ENCODE measurements at regions not wholly inside any gene's neighbourhood (a gene's known extent, or its start where the extent isn't known, plus 50 kb on each side); places are given as distances from the start of the nearest gene placed in this dataset.

GRCh38 chr2:45263147-45263546 lies 253.9 kb upstream of the SIX2 start:
- Mint-ChIP-seq H3K9me3 (no peaks in the 10 kb centered on the region), H3K4me3 (no peak overlapping the region), H3K4me1 (peaks cover 0 to 3% (median 0%) of the 10 kb centered on the region in 4 donors), H3K27me3 (peaks cover 8 to 18% of the 10 kb centered on the region in 2 donors), H3K36me3 (no peaks in the 10 kb centered on the region), H3K27ac (no peak overlapping the region)
- Histone ChIP-seq H3K9me3 (ENCODE audit: control insufficient read depth in 1 of 2, low read length in 2 of 2) (no peaks in the 10 kb centered on the region), H3K27ac (ENCODE audit: low read depth, low read length) (no peak overlapping the region), H3K36me3 (ENCODE audit: insufficient read depth, low read length) (no peaks in the 10 kb centered on the region), H3K4me3 (ENCODE audit: low read length in 2 of 2) (no peak overlapping the region), H3K27me3 (ENCODE audit: insufficient read depth, low read length) (no peaks in the 10 kb centered on the region), H3K4me1 (ENCODE audit: insufficient read depth, low read length) (no peaks in the 10 kb centered on the region)
- POLR2A ChIA-PET (ENCODE audit: partially characterized antibody): no interaction called here
- CTCF ChIA-PET (ENCODE audit: partially characterized antibody): no interaction called here
- no peak for DNase-seq
- intact Hi-C loops (cut with micrococcal nuclease): no loop called here

DNA sequence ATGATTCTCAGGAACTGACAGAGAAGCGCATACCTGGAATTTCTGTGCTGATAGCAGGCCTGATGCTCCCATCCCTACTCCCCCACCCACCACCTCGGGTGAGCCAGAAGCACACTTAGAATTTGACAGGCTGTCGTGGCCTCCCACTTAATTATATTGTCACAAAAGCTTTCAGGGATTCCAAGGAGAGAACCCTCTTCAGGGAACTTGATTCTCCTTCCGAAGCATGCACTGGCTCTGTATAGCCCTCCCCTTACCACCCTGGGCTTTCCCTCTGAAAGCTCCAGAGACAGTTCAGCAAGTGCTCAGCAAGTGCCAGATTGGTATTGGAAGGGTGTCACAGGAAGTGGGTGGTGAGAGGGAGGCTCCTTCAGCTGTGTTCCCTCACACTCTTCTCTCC lies 252.5 kb upstream of the SIX2 start:
- no peak for DNase-seq
- Histone ChIP-seq H3K36me3 (ENCODE audit: insufficient read depth, low read length) (no peaks in the 10 kb centered on the region), H3K27me3 (ENCODE audit: insufficient read depth, low read length) (no peaks in the 10 kb centered on the region), H3K27ac (ENCODE audit: low read depth, low read length) (no peak overlapping the region), H3K4me1 (ENCODE audit: insufficient read depth, low read length) (no peaks in the 10 kb centered on the region), H3K4me3 (ENCODE audit: low read length in 2 of 2) (no peak overlapping the region), H3K9me3 (ENCODE audit: control insufficient read depth in 1 of 2, low read length in 2 of 2) (no peaks in the 10 kb centered on the region)
- ChIA-PET POLR2A (ENCODE audit: partially characterized antibody) (no interaction called here), CTCF (ENCODE audit: partially characterized antibody) (no interaction called here)
- Mint-ChIP-seq H3K27ac (no peak overlapping the region), H3K36me3 (no peaks in the 10 kb centered on the region), H3K4me1 (peaks cover 0 to 3% (median 0%) of the 10 kb centered on the region in 4 donors), H3K4me3 (no peak overlapping the region), H3K27me3 (peaks cover 8 to 15% of the 10 kb centered on the region in 2 donors), H3K9me3 (no peaks in the 10 kb centered on the region)
- intact Hi-C loops (cut with micrococcal nuclease): no loop called here

DNA sequence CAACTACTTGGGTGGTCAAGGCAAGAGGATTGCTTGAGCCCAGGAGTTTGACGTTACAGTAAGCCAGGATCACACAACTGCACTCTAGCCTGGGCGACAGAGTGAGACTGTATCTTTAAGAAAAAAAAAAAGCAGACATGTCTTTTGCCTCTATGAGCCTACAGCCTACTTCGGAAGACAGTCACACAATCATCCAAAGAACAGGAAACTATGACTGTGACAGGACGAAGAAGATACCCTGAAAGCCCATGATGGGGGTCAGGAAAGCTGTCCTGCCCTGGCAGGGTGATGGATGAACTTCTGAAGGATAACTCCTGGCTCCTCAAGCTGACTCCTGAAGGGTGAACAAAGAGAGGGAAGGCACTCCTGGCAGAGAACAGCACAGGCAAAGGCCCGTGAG lies 251.7 kb upstream of the SIX2 start:
- Mint-ChIP-seq H3K9me3 (no peaks in the 10 kb centered on the region), H3K27me3 (peaks cover 8 to 15% of the 10 kb centered on the region in 2 donors), H3K4me1 (peaks cover 0 to 3% (median 0%) of the 10 kb centered on the region in 4 donors), H3K27ac (peak overlapping the region in 1 of 7 donors; percentile 65), H3K4me3 (no peak overlapping the region), H3K36me3 (no peaks in the 10 kb centered on the region)
- no peaks in the 10 kb centered on the region for H3K27me3 ChIP-seq (ENCODE audit: insufficient read depth, low read length)
- ChIA-PET CTCF (ENCODE audit: partially characterized antibody) (no interaction called here), POLR2A (ENCODE audit: partially characterized antibody) (no interaction called here)
- no peak for DNase-seq
- H3K36me3 ChIP-seq (ENCODE audit: insufficient read depth, low read length): no peaks in the 10 kb centered on the region
- H3K4me1 ChIP-seq (ENCODE audit: insufficient read depth, low read length): no peaks in the 10 kb centered on the region
- intact Hi-C loops (cut with micrococcal nuclease): no loop called here
- H3K27ac ChIP-seq (ENCODE audit: low read depth, low read length): no peak overlapping the region
- H3K4me3 ChIP-seq (ENCODE audit: low read length in 2 of 2): no peak overlapping the region
- H3K9me3 ChIP-seq (ENCODE audit: control insufficient read depth in 1 of 2, low read length in 2 of 2): no peaks in the 10 kb centered on the region

- Mint-ChIP-seq H3K36me3 (no peaks in the 10 kb centered on the region), H3K27me3 (peaks cover 7 to 15% of the 10 kb centered on the region in 2 donors), H3K4me1 (peaks cover 0 to 3% (median 0%) of the 10 kb centered on the region in 4 donors), H3K4me3 (no peak overlapping the region), H3K27ac (no peak overlapping the region), H3K9me3 (no peaks in the 10 kb centered on the region)
- POLR2A ChIA-PET (ENCODE audit: partially characterized antibody): no interaction called here
- Histone ChIP-seq H3K4me3 (ENCODE audit: low read length in 2 of 2) (no peak overlapping the region), H3K27me3 (ENCODE audit: insufficient read depth, low read length) (no peaks in the 10 kb centered on the region), H3K9me3 (ENCODE audit: control insufficient read depth in 1 of 2, low read length in 2 of 2) (no peaks in the 10 kb centered on the region), H3K36me3 (ENCODE audit: insufficient read depth, low read length) (no peaks in the 10 kb centered on the region), H3K27ac (ENCODE audit: low read depth, low read length) (no peak overlapping the region), H3K4me1 (ENCODE audit: insufficient read depth, low read length) (no peaks in the 10 kb centered on the region)
- CTCF ChIA-PET (ENCODE audit: partially characterized antibody): no interaction called here
- intact Hi-C loops (cut with micrococcal nuclease): no loop called here
- no peak for DNase-seq
These were observed 250.4 kb upstream of the SIX2 start for GRCh38 chr2:45259547-45260160.

DNA sequence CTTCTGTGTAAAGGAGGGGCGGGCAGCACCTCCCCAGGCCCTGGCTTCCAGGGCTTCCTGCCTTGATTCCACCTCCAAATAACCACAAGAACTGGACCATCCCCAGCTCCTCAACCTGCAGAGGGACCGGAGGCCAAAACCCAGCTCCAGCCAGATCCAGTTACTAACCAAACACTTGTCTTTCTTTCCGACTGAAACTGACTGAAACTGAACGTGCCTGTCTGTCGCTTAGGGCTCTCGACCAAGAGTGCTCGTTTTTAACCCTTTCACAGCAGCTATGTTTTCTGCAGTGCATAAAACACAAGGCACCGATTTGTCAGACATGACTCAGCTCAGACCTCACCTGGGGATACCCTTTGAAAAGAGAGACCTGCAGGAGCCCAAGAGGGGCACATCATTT lies 249.9 kb upstream of the SIX2 start:
- intact Hi-C loops (cut with micrococcal nuclease): no loop called here
- CTCF ChIA-PET (ENCODE audit: partially characterized antibody): no interaction called here

DNA sequence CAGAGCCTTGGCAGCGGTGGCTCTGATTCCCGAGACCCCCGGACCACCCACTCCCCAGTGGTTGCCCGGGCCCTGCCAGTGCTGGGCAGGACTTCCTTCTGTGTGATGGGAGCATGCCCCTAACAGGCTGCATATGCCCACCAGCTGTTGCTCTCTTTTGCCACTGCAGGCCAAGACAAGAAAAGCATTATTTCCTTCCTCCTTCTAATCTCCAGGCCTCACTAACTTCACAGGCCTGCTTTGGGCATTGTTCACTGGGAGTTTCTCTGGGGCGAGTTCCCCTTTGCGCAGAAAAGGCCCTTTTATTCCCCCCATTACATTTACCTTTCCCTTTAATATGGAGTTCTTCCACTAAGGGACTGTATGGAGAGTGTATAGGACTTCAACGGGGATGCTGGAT lies 249.1 kb upstream of the SIX2 start:
- Histone ChIP-seq H3K27me3 (ENCODE audit: insufficient read depth, low read length) (no peaks in the 10 kb centered on the region), H3K4me1 (ENCODE audit: insufficient read depth, low read length) (no peaks in the 10 kb centered on the region), H3K9me3 (ENCODE audit: control insufficient read depth in 1 of 2, low read length in 2 of 2) (no peaks in the 10 kb centered on the region), H3K4me3 (ENCODE audit: low read length in 2 of 2) (no peak overlapping the region), H3K27ac (ENCODE audit: low read depth, low read length) (no peak overlapping the region), H3K36me3 (ENCODE audit: insufficient read depth, low read length) (no peaks in the 10 kb centered on the region)
- ChIA-PET CTCF (ENCODE audit: partially characterized antibody) (no interaction called here), POLR2A (ENCODE audit: partially characterized antibody) (no interaction called here)
- Mint-ChIP-seq H3K27ac (no peak overlapping the region), H3K4me1 (peaks cover 0 to under 1% (median 0%) of the 10 kb centered on the region in 4 donors), H3K27me3 (peaks cover 6 to 8% of the 10 kb centered on the region in 2 donors), H3K4me3 (no peak overlapping the region), H3K9me3 (no peaks in the 10 kb centered on the region), H3K36me3 (no peaks in the 10 kb centered on the region)
- DNase-seq: no peak
- intact Hi-C loops (cut with micrococcal nuclease): no loop called here

More for the DNA sequence above, 249.9 kb upstream of the SIX2 start:
- Histone ChIP-seq H3K9me3 (ENCODE audit: control insufficient read depth in 1 of 2, low read length in 2 of 2) (no peaks in the 10 kb centered on the region), H3K27ac (ENCODE audit: low read depth, low read length) (no peak overlapping the region), H3K27me3 (ENCODE audit: insufficient read depth, low read length) (no peaks in the 10 kb centered on the region), H3K4me3 (ENCODE audit: low read length in 2 of 2) (no peak overlapping the region), H3K36me3 (ENCODE audit: insufficient read depth, low read length) (no peaks in the 10 kb centered on the region), H3K4me1 (ENCODE audit: insufficient read depth, low read length) (no peaks in the 10 kb centered on the region)
- POLR2A ChIA-PET (ENCODE audit: partially characterized antibody): no interaction called here
- Mint-ChIP-seq H3K27ac (no peak overlapping the region), H3K27me3 (peaks cover 6 to 15% of the 10 kb centered on the region in 2 donors), H3K9me3 (no peaks in the 10 kb centered on the region), H3K36me3 (no peaks in the 10 kb centered on the region), H3K4me1 (peaks cover 0 to 3% (median 0%) of the 10 kb centered on the region in 4 donors), H3K4me3 (no peak overlapping the region)
- DNase-seq: no peak

DNA sequence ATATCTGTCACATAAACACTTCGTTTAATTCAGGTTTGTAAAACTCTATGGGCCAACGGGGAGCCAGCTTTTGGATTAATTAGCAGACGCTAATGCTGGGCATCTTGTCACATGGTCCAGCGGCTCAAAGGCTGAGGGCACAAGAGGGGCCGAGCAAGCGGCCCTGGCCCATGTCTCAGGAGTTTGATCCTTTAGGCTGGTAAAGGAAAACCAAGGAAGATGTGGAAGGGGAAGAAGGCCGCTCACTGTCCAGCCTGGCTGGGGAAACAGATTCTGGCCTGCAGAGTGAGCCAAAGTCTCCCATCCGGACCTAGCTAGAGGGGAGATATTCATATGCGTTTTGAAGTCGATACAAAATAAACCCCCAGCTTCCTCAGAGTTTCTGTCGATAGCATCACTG lies 248.6 kb upstream of the SIX2 start:
- H3K9me3 ChIP-seq (ENCODE audit: control insufficient read depth in 1 of 2, low read length in 2 of 2): no peaks in the 10 kb centered on the region
- no peak overlapping the region for H3K27ac Mint-ChIP-seq
- CTCF ChIA-PET (ENCODE audit: partially characterized antibody): no interaction called here
- peaks cover 3 to 5% of the 10 kb centered on the region in 2 donors for H3K27me3 Mint-ChIP-seq
- POLR2A ChIA-PET (ENCODE audit: partially characterized antibody): no interaction called here
- intact Hi-C loops (cut with micrococcal nuclease): no loop called here
- H3K27ac ChIP-seq (ENCODE audit: low read depth, low read length): no peak overlapping the region
- H3K4me3 Mint-ChIP-seq: no peak overlapping the region
- H3K36me3 ChIP-seq (ENCODE audit: insufficient read depth, low read length): no peaks in the 10 kb centered on the region
- H3K27me3 ChIP-seq (ENCODE audit: insufficient read depth, low read length): no peaks in the 10 kb centered on the region
- H3K4me3 ChIP-seq (ENCODE audit: low read length in 2 of 2): no peak overlapping the region
- H3K9me3 Mint-ChIP-seq: no peaks in the 10 kb centered on the region
- DNase-seq: no peak
- H3K4me1 ChIP-seq (ENCODE audit: insufficient read depth, low read length): no peaks in the 10 kb centered on the region
- no peaks in the 10 kb centered on the region for H3K36me3 Mint-ChIP-seq
- H3K4me1 Mint-ChIP-seq: no peaks in the 10 kb centered on the region

Data from CD4-positive, alpha-beta memory T cell (primary cell).